GM21717 (cell line): ENCODE measurements at regions not wholly inside any gene's neighbourhood (a gene's known extent, or its start where the extent isn't known, plus 50 kb on each side); places are given as distances from the start of the nearest gene placed in this dataset.
"Not testable (repeated sequence)": the region's sequence is repeated elsewhere in the genome, so short reads cannot be mapped to it uniquely, and the experiment has no call there.

ENCODE experiments used
- ATAC-seq: cut with Tn5 transposase; IDR thresholded peaks from one replicate; pipeline ENCODE4 v1.9.1; 2021; ENCODE audit warnings: mild to moderate bottlenecking, moderate library complexity; ENCODE audit not compliant: unreplicated experiment

GRCh38 chr14:53748691-53749090, 207.9 kb downstream of the BMP4 start:
- no peak for ATAC-seq

DNA sequence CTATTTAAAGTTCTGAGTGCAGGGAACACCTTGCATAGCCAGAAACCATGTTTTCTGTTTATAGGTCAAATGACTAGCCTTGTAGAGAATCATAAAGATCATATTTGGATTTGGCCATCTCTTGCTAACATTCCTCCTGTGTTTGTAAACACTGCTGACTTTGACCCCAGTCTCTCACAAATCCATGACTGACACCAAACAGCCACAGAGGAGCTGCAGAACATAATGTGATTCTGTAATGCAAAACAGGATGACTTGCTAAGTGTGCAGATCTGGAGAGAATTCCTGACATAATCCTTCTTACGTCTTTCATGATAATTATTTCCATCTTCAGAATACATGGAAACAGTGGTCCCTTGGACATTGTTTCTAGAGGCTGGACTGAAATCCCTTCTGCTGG, 211.8 kb downstream of the BMP4 start:
- ATAC-seq = no peak

DNA sequence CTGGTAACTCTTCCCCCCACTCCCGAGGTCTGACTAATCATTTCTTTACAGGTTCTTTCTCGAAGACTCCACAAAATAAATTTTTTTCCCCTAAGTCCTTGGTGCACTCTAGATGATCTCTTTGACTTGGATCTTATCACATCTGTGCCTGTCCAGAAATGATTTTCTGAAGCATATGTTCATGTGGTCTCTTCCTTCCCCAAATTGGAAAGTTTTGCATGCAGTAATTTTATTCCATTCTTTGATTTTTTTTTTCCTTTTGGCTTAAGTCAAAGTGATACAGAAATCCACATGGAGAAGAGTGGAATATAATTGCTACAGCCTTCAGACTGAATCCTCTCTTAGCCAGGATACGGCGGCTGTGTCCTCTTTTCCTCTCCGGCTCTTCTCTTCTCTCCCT, 213.3 kb downstream of the BMP4 start:
- no peak for ATAC-seq

- ATAC-seq = no peak
These were observed 214.4 kb downstream of the BMP4 start for GRCh38 chr14:53742233-53742620.

DNA sequence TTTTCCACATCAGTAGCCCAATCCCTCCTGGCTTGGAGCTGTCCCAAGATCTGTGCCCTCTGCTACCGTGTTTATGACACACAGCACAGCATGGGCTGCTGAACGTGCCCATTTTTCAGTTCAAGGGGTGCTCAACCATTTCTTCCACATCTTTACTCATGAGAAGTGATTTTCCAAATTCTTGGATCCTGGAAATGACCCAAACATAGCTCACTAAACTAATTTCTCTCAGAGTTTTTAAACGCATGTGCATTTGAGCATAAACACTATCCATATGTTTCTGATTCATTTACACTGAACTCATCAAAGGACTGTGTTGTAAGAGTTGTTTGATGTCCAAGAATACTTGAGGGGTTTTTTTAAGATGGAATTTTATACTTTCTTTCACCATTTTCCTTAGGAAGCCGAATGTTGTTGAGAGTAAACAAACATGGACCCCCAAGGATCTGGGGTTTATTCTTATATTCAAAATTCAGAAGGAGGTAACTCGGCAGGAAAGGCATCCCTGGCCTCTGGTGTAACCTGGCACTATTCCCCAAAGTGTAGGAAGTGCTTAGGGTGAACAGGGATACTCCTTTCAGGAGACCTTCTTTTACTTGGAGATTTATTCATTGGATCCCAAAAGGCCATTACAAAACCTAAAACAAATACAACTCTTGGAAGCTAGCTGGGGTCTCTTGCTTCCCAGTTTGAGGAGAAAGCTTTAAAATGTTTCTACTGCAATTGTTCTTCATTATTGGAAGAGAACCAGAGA, 215.0 kb downstream of the BMP4 start:
- no peak for ATAC-seq

DNA sequence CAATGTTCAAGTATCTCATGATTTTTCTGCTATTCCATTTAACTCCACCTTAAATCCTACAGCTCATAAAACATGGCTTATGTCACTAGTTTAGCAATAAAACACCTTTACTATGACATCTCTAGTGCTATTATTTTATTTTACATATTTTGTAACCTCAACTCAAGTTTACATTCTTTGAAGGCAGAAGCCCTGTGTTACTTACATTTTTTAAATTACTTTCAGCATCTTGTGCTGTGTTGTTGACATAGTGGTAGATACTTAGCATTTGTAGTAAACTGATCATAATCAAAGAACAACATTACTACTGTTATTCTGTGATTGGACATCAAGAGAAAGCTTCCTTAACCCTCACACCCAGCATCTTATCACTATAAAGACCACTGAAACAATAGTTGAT, 216.1 kb downstream of the BMP4 start:
- ATAC-seq = no peak

- ATAC-seq = no peak
These were observed 220.7 kb downstream of the BMP4 start for GRCh38 chr14:53735916-53736315.

GRCh38 chr14:53723221-53723620, 233.4 kb downstream of the BMP4 start:
- no peak for ATAC-seq

DNA sequence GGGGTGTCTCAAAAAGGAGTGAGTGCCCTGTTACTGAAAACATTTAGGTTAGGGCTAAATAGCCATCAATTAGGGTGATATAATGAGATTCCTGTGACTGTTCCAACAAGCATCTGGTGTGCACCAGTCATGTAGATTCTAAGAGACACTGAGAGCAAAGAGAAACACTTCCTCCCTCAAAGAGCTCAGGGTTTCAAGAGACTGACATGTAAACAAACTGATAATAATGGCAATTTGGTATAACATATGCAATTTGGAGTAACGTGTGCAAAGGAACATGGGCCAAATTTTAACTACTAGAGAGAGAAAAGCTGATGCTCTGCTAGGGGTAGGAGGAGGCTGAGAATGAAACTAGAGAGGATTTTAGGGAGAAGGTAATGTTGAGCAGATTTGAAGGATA, 237.1 kb downstream of the BMP4 start:
- no peak for ATAC-seq

- ATAC-seq = no peak
These were observed 240.0 kb downstream of the BMP4 start for GRCh38 chr14:53716578-53716977.

GRCh38 chr14:53715193-53715721, 241.4 kb downstream of the BMP4 start:
- ATAC-seq = no peak

- ATAC-seq = no peak
These were observed 242.0 kb downstream of the BMP4 start for GRCh38 chr14:53714495-53715192.

GRCh38 chr14:53712901-53713300, 243.7 kb downstream of the BMP4 start:
- not testable (repeated sequence) for ATAC-seq

GRCh38 chr14:53711205-53711604, 245.4 kb downstream of the BMP4 start:
- no peak for ATAC-seq

DNA sequence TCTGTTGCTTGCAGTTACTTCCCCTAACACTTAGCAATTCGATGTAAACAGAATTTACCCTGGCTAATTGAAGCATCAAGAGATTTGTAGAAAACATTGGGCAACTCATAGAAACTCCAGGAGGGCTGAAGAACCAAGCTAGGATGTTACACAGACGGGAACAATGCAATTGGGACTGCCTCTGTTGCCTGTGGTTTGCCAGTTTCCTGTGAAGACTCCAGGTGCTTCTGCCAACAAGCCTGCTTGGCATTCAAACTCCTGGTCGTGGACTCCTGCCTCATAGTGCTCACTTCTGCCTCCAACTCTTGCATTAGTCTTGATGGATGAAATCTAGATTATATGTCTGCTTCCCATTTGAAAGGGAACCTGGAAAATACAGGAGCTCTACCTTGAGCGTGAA, 246.0 kb downstream of the BMP4 start:
- no peak for ATAC-seq

- no peak for ATAC-seq
These were observed 247.2 kb downstream of the BMP4 start for GRCh38 chr14:53709381-53709780.

DNA sequence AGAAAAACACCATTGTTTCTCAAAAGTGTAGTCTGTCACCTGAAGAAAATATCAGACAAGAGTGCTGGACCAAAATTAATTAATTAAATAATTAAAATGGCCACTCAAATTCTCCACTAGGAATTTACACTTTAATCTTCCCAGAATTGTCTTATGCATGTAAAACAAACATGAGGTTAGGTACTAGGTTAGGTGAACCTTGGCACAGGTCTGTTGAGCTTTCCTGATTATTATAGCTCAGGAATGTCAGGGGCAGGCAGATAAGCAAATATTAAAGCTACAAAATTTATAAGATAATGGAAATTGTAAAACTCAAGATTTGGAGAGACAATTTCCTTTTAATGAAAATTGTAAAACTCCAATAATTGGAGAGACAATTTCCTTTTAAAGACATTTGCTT, 253.2 kb downstream of the BMP4 start:
- no peak for ATAC-seq

DNA sequence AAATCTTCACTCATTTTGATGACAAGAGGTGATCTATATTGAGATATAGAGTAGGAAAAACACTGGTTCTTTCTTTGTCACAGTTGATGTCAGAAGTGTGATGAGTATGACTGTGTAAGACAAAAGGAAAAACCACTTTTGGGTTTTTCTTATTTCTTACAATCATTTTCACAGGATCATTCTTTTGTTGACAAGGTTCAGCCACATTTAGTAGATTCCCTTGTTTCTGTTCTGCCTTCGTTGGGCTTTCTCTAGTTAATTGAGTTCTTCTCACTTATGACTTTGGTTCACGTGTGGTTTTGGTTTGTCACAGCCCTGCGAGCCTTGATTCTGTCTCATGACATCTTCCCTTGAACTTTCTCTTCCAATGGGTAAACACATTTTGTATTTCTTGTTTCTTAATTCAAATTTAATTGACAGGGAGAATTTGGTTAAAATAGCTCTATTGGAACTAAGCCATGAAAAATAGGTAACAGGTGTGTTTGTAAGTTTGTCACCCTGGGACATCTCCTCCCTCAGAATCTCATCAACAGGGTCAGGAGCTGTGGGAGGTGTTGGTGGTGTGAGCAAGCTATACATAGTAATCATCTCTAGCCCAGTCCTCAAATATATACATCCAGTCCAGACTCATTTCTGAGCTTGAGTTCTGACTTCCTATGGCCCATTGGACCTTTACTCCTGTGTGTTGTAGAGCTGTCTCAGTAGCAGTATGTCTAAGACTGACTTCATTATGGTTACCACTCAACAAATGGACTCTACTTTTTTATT, 255.3 kb downstream of the BMP4 start:
- ATAC-seq = no peak

DNA sequence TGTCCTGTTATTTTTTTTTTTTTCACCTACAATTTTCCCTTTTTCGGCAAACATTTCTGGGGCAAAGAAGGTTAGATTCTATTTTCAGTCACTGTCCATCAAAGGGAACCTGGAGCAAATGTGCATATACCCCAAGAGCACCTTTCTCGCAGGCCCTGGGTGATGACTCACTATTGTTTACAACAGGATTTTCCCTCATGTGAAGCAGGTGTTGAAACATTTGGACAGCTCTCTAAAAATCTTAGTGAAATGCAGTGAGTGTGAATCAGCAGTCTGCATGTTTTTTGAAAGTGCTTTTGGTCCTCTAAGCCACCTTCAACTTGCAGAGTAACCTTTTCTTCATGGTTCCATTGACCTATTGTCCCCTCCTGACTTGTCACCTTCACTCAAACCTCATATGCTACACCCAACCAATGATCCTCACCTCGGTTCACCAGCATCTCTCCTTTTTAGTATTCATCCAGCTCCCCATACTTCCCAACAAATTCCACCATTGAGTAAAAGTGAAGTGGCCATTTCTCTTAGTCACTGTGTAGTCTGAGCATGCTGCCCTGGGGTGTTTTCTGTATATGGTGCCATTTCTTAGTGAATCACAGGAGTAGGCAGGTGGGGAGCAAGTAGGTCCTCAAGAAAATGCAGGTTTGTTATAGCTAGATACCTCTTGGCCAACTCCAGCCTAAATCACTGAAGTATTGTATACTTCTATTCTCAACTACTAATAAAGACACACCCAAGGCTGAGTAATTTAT, 260.2 kb downstream of the BMP4 start:
- ATAC-seq = no peak

DNA sequence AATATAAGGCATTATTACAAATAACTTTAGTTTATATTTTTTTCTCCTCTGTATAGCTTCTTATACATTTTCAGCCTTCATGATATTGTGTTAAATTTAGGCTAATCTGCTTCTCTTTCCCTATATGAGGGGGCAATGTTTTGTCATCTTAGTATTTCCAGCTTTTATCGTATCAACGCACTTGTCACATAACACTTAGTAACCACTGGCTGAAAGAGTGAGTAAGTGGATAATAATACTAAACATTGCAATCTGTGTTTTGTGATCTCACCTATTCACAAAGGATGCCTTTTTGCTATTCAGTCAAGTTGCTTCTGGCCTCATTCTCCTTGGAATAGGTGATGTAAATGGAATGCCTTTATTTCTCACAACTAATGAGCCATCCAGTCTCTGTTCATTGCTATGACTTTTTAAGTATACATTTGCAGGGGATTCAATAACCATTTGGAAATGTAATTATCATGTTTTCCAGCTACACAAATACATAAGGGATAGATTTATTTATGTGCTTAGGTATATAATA, 260.9 kb downstream of the BMP4 start:
- ATAC-seq = no peak

DNA sequence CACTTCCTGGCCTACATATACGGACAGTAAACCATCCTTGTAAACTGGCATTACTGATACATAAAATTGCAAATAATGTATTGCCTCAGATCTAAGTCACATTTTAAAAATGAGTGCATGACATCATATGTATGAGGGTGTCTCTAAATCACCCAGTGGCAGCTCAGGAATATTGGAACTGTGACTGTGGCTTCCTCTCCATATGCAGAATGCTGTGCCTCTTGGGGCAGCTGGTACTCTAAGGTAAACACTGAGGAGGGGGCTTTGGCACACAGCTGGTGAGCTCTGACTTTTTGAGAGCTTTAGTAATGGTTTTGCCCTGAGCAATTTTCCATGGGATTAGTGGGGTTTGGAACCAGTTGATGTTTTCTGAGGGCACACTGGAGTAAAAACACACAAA, 263.7 kb downstream of the BMP4 start:
- ATAC-seq = no peak
